GM21576 (cell line): ENCODE measurements at regions not wholly inside any gene's neighbourhood (a gene's known extent, or its start where the extent isn't known, plus 50 kb on each side); places are given as distances from the start of the nearest gene placed in this dataset.
"Not testable (repeated sequence)": the region's sequence is repeated elsewhere in the genome, so short reads cannot be mapped to it uniquely, and the experiment has no call there.

ENCODE experiments used
- ATAC-seq: cut with Tn5 transposase; IDR thresholded peaks from one replicate; pipeline ENCODE4 v1.9.1; 2021; ENCODE audit warnings: mild to moderate bottlenecking, moderate library complexity; ENCODE audit not compliant: unreplicated experiment

DNA sequence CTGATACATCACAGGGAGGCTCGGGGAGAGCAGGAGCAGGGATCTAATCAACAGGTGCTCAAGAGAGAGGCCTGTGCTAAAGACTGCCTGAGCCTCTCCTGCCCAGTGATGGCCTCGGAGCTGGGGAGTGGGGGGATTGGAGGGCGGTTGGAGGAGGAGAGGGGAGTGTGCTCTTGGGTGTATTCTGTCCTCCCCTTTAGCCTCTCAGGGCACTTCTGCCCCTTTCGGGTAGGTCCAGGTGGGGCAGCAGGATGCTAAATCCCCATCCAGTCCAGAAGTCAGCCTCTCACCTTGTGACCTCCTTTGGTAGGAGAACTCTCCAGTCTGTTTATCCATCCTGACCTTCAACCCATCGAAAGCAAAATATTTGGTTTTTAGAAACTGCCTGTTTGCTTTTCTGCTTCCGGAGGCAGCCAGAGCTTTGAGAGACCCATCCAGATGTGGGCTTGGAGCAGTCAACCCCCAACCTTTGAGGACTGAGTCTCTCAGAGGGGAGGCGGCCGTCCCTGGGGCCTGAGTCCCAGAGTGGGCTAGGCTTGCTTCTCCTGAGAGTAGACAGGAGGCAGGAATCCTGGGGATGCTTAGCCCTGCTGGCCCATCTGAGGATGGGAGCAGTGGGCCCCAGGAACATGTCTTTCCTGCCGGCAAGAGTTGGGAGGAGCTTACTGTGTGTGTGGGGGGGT, 105.2 kb upstream of the SYT13 start:
- ATAC-seq = no peak

DNA sequence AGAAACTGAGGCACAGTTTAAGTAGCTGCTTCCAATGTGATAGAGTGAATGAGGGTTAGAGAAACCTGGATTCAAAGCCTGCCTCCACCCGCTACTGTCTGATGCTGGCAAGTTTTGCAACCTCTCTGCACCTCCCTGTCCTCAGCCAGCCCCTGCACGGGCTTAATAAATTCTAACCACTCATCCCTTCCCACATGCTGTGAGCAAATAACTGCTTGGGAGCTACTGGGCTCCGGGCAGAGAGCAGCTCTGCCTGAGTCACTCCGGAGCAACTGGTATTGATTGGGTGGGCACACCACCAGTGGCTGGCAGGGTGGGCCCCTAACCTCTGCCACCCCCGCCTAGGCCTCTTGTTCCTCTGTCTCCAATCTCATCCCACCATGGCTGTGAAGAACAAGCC, 104.3 kb upstream of the SYT13 start:
- ATAC-seq = no peak

DNA sequence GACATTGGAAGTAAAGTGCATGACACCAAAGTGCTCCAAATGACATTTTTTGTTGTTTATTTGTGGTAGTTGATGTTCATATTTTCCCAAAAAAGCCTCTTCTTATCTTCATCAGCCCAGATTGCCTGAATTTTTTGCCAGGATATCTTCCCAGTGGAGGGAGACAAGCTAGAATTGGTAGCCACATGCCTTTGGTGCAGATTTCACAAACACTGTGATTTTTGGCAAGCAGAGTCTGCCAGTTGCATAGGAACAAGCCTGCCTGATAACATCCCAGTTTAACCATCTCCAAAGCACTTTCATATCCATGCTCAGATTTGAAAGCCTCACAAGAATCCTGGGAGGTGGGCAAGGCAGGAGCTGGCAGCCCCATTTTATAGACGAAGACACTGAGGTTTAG, 102.3 kb upstream of the SYT13 start:
- ATAC-seq = no peak

DNA sequence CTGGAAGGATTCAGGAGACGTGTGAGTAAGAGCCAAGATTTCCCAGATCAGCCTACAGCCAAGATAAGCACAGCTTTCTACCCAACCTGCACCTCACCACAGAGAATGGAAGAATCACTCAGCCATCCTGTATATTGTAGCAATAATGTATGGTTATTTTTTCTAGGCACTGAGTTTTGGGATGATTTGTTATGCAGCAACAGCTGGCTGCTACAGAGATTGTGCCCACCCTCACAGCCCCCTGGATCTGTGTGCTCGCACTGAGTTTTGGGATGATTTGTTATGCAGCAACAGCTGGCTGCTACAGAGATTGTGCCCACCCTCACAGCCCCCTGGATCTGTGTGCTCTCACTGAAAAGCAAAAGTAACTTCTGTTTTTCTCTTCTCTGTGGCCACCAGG, 101.7 kb upstream of the SYT13 start:
- not testable (repeated sequence) for ATAC-seq

DNA sequence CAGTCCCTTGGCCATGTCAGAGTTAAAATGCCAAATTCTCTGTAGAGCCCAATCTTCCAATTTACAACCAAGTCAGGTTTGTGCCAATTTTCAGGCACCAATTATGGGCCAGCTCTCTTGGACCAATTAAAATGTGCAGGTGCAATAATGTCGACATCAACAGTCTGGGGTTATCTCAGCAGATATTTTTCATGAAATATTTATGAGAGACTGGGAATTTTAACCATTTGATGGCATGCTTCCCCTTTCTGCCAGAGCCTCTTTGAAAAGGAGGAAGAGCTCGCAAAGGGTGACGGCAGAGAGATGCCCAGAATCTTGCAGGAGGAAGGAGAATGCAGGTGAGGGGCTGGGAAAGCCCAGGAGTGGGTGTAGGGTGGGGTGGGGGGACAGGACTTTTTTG, 100.8 kb upstream of the SYT13 start:
- ATAC-seq = no peak

DNA sequence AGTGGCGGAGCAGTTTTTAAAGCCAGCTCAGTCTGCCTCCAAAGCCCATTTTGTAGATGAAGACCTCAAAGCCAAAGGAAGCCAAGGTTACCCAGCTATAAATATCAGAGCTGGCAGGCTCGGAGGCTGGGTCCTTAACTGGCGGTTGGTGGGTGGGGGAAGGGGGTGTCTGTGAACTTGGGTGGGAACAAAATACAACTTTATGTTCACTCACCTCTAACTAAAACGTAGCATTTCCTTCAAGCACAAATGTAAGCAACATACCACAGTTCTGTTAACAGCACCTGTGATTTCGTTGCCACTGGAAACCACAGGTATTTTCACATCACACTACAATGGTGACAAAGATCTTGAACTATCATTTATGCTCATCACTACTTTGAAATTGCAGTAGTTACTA, 99.7 kb upstream of the SYT13 start:
- ATAC-seq = no peak

DNA sequence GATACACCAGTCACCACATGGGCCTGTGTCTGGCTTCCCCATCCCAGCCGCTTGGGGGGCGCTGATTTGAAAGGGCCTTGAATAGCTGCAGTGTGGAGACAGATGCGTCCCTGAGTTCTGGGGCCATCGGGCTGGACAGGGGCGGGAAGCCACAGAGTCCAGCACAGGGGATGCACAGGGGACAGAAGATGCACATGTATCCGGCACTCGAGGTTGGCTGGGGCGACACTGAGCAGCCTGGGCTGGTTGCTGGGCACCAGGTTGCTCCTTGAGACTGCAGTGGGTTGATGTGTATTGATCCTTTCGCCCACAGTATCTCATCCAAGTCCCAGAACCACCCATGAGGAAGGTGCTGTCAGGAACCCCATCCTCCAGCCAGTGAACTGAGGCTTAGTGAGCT, 99.3 kb upstream of the SYT13 start:
- ATAC-seq = no peak

DNA sequence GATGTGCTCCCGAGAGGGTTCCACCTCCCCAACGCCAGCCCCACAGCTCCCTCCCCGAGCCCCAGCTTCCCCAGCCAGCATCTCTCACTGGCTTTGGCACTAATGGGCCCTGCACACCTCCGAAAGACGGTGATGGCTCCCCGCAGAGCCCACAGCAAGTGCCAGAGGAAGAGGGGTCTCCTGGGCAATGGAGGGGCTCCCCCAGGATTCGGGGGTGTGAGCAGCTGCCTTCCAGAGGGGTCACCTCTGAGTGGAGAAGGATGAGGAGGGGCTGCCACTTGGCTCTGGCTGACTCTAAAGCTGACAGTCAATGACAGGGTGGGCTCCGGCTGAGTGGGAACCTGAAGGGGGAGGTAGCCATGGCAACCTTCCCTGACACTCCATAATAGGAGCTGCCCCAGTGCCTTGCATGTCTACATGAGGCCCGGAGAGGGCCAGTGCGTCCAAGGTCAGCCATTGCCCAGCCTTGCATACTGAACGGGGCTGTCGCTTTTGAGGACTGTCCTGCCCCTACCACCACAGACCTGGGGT, 98.6 kb upstream of the SYT13 start:
- ATAC-seq = no peak

DNA sequence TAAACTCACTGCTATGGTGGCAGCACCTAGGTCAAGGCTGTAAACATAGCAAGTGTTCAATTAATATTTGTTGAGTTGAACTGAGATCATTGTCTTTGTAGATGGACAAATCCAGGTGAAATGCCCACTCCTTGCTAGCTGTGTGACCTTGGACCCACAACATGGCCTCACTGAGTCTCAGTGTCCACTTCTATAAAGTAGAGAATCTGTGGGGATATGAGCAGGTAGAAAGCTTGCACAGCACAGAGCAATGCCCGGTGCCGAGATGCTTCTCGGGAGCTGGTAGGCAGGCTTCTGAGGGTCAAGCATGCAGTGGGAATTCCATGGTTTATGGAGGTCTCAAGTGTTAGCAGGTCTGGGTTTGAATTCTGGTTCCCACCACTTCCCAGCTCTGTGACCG, 97.9 kb upstream of the SYT13 start:
- no peak for ATAC-seq

DNA sequence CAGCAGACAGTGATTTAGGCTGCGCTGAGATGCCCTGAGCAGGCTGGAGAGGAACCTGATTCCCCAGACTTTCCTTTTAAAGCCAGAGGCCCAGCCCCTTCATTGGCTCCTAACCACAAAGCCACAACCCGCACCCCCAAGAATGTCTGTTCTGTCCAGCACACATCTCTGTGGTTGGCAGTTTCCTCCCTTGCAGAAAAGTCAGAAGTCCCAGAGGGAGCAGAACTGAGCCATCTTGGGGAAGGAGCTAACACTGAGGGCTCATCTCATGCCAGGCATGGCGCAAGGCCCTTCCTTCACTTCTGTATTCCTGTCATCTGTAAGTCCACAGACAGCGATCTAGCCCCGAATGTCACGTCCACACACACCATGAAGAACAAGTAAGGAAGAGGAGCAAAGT, 97.1 kb upstream of the SYT13 start:
- ATAC-seq = no peak

DNA sequence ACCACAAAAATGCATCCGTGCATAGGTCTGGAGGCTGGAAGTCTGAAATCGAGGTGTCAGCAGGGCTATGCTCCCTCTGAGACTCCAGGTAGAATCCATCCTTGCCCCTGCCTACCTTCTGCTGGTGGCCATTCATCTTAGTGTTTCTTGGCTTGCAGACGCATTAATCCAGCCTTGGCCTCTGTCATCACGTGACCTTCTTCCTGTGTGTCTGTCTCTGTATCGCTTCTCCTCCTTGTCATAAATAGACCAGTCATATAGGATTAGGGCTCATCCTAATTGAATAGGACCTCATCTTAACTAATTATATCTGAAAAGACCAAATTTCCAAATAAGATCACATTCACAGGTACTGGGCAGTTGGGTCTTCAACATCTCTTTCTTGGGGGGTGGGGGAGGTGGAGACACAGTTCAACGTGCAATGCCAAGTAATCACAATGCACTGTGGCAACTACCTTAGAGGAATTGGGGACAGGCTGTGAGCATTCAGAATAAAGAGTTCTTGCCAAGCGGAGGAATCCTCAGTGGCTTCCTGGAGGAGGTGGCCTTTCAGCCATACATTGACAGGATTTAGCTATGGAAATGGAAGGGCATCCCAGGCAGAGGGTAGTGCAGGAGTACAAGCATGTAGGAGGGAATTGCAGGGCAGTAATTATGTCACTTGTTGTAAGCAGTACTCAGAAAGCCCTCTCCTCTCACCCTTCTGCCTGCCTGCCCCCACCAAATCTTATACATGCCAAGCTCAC, 96.2 kb upstream of the SYT13 start:
- no peak for ATAC-seq

DNA sequence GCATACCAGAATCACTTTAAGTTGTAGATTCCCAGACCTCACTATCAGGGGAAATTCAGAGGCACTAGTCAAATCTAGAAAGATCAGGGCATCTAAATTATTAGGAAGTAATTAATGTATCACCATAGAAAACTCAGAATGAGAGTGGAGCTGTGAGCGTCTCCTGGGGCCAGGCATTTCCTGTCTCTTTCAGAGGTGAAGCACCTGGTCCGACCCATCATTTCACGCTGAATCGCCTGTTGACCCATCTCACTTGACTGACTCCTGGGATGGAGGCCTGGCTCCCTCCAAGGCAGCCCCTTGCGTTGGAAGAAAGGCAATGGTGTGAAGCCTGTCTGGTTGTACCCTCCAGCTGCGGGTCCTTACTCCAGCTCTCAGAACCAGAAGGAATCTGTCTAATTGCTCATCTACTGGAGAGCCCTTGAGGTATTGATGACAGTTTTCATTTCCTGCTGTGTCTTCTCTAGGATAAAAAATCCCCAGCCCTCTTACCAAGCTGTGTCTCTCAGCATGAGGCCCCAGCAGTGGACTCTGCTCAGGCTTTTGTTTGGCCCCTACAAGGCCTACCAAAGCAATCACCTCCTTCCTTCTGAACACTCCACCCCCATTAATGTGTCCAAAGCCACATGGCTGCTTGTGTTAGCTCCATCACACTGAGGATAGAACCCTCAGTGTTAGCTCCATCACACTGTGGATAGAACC, 93.2 kb upstream of the SYT13 start:
- no peak for ATAC-seq

DNA sequence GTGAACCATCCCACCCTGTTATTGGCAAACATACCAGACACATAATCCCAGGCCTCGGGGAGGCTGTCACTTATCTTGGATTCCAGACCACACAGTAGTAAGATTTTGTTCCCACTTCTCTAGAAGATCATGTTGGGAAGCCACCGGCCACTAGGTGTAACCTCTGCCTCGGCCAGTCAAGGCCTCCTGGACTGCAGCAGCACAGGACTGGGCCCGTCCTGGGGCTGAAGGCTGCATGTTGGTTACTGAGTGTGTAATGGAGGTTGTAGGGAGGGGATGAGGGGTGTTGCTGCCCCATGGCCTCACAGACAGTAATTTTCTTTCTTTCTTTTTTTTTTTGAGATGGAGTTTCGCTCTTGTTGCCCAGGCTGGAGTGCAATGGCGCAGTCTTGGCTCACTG, 92.4 kb upstream of the SYT13 start:
- no peak for ATAC-seq

DNA sequence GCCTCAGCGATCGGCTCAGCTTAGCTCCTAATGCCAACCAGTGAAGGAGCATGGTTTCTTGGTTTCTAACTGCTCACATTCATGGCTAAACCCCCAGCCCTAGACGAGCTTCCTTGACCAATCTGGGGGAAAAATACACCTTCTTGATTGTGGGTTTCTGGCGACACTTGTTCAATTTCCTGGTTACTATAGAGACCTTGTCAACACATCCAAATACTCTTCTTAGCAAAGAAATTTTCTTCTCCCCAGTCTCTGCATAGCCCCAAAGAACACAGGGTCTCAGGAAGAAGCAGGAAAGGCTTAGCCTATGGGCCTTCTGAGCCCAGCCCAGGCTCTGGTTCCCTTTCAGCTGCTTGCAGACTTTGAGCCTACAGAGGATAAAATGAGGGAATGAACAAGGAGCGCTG, 88.5 kb upstream of the SYT13 start:
- ATAC-seq = no peak

DNA sequence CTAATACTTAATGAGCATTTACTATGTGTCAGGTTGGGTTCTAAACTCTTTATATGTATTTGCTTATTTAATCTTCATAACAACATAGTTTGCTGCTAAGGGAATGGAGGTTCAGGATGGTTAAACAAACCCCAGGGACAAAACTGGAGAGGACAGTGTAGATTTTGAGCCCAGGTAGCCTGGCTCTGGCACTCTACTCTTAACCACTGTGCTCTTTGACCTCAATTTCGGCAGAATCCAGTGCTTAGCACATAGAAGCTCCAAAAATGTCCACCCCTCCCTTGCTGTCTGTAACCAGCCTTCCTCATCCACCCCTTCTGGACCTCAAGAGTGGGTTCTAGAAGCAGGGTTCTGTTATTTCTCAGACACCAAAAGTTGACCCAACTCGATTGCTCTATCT, 88.0 kb upstream of the SYT13 start:
- no peak for ATAC-seq

DNA sequence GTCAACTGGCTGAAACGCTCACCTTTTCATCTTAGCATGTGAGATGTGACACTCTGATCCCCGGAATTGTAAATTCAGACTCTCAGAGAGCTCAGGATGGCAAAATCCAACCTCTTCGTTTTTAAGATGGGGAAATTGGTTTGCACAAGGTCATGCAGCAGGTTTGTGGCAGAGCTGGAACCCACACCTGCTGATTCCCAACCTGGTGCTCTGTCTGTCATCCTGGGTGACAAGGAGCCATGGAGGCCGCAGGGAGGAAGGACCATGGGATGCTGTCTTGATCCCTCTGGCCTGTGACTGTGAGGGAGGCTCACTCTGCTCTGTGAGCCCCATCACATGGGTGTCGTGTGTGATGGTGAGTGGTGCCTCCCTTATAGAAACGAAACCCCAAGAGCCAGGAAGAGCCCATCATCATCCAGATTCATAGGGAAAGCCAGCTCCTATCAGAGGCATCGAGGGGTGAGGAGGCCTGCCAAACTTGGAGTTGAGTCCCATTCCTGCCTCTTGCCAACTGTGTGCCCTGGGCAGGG, 87.4 kb upstream of the SYT13 start:
- no peak for ATAC-seq

DNA sequence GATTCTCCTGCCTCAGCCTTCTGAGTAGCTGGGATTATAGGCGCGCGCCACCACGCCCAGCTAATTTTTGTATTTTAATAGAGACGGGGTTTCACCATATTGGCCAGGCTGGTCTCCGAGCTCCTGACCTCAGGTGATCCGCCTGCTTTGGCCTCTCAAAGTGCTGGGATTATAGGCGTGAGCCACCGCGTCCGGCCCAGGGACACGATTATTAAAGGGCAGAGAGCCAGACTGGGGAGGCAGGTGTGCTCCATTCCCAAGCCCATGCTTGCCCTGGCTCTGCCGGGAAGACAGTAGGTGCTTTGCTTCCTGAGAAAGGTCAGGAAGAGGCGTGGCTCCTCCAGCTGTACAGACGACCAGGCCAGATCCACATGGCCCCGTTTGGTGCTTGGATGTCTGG, 86.3 kb upstream of the SYT13 start:
- ATAC-seq = not testable (repeated sequence)

DNA sequence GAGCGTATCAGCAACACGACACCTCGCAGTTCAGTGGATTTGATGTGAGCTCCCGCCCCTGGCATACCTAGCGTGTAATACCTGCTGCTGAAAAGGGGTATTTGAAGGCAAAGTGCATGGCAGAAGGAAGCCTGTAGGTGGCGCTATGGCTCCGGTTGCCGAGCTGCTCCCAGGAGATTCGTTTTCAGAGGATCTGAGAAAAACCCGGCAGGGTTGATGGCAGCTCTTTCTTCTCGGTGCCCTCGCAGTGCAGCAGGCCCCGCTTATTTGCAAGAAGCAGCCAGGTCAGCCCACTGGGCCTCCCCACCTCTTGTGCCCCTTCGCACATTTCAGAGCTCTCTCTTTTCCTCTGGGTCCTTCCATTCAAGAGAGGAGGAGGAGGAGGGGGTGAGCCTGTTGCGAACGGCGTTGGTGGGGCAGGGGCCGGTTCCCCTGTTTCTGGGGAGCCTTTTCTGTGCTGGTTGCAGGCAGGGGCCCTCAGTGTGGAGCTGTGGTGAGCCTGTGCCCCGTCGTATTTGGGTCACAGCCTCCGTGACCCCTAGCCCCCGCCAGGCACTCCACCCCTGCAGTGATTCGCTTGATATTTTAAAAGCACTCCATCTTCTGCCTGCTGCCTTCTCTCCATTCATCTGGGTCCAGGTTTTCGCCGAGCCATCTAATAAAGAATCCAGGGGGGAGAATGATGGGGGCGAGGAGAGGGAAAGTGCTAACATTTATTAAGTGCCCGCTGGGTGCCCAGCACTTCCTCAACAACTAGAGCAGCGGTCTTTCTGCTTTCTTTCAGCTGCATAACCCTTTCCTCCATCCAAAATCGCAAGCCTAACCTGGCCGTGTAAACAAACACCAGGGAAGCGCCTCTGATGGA, 85.3 kb upstream of the SYT13 start:
- ATAC-seq = no peak

DNA sequence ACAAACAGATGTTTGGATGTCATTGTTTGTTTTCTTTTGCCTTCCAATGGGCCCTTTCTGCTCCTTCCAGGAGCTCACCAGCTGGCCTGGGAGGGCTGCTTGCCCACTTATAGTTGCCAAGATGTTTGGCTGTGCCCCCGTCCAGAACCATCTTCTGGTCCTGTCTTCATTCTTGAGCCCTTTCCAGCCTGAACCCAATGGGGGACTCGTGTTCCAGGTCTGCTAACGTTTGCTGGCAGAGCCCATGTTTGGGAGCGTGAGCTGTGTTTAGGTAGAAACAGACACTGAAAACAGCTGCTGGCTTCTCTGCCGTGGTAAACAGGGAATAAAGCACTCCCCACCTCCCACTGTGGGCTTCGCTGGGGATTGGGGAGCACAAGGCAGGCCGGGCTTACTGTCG, 83.2 kb upstream of the SYT13 start:
- ATAC-seq = no peak

DNA sequence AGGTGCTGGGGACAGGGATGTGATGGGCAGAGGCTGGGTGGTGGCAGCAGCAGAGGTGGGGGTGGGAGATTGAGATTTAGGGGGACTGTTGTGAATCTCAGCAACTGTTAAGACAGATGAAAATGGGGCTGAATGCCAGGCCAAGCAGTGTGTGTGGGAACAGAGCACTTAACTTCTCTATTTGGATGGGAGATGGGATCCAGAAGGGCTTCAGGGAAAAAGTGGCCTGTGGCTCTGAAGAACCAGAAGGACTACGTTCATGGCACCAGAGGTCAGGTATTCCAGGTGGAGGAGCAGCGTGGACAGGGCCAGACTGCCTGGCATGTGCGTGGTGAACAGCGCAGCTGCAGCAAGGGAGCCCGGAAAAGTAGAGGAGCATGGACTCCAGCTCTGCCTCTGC, 82.6 kb upstream of the SYT13 start:
- no peak for ATAC-seq
